GM18861 (cell line): ENCODE measurements at regions not wholly inside any gene's neighbourhood (a gene's known extent, or its start where the extent isn't known, plus 50 kb on each side); places are given as distances from the start of the nearest gene placed in this dataset.
"Not testable (repeated sequence)": the region's sequence is repeated elsewhere in the genome, so short reads cannot be mapped to it uniquely, and the experiment has no call there.

ENCODE experiments used
- ATAC-seq: cut with Tn5 transposase; IDR thresholded peaks from one replicate; pipeline ENCODE4 v1.9.1; 2021; ENCODE audit not compliant: unreplicated experiment

DNA sequence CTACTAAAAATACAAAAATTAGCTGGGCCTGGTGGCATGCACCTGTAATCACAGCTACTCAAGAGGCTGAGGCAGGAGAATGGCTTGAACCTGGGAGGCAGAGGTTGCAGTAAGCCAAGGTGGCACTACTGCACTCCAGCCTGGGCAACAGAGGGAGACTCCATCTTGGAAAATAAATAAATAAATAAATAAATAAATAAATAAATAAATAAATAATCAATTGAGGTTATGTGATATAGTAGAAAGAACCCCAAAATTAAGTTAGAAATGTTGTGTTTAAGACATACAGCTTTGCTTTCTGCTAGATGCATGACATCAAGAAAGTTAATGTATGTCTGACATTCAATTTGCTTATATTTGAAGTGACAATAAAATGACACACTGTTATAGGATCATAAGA, 1277.7 kb upstream of the ADGRL2 start:
- not testable (repeated sequence) for ATAC-seq

DNA sequence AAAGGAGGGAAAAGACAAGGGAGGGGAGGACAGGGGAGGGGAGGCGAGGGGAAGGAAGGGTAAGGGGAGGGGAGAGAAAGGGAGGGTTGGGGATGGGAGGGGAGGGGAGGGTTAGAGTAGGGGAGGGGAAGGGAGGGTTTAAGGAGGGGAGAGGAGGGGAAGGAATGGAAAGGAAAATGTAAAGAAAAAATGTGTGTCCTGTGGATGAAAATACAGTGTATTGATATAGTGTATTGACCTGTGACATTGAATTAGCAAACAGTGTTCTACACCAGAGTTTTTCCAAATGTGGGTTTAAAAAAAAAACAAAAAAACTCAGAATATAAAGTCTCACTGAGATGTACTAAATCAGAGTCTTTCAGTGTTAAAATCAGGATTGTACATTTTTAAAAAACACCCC, 1279.8 kb upstream of the ADGRL2 start:
- no peak for ATAC-seq

DNA sequence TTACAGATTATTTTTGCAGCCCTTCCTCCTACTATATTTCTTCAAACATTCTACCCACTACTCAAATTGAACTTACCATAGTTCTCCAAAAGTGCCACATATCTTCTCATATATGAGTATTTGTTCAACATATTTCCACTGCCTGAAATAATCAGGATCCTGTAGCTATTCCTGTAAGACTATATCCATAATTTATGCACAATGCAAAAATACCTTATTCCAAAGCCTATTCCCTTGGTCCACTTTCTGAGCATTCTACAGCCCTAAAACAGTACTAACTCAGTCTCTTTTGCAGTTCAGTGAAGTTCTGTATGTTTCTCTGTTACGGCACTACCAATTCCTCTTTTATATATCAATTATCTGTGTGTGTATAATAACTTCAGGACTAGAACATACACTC, 1283.7 kb upstream of the ADGRL2 start:
- ATAC-seq: no peak

DNA sequence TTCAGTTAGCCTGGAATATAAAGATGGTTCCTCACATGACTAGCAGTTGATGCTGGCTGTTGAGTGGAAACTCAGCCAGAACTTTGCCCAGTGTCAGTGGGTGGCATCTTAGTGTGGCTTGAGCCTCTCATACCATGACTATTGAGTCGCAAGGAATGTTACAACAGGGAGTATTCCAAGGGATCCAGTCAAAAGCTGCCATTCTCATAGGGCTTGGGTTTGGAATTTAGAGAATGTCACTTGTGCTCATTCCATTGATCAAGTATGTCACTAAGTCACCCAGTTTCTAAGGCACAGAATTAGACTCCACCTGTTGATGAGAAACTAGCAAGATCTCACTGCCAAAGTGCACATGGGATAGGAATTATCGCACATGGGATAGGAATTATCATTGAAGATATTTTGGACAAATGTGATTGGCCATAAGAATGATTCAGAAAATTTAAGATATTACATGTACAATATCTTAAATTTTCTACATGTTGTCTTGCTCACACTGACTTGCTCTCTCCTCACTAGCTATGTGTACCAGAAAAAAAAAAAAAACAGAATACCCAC, 1290.7 kb upstream of the ADGRL2 start:
- ATAC-seq: no peak

DNA sequence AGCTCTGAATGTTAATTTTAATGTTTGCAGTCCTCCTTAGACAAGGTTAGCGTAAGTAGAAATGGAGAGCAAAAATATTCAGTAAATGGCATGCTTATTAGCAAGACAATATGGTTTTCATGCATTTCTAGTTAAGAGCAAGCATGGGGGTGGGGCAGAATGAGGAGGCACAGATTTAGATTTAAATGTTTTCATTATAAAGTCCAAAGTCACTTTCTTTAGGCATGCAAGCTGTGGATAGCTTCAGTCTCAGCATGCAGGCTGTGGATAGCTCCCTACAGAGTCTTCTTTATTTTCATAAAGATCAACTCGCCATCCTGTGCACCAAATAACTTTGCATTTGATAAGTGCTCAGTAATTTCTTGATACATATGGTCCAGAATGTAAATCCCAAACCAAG, 1294.5 kb upstream of the ADGRL2 start:
- ATAC-seq: no peak

DNA sequence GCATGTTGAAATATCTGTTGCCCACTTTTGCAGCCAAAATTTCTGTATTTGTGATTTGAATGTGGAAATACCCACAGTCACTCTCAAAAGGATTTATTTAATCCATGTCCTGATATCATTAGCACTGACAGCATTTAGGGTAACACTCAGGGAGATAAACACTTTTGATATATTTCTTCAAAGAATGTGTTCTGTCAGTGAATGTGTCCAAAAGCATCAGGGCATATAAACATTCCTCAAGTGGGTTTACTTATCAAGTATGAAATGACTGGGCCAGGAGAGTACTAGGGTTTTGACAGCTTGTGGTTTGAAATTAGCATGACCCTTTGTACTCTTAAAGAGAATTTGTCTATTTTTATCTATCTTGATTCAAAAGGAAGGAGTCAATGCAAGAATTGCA, 1302.1 kb upstream of the ADGRL2 start:
- no peak for ATAC-seq

DNA sequence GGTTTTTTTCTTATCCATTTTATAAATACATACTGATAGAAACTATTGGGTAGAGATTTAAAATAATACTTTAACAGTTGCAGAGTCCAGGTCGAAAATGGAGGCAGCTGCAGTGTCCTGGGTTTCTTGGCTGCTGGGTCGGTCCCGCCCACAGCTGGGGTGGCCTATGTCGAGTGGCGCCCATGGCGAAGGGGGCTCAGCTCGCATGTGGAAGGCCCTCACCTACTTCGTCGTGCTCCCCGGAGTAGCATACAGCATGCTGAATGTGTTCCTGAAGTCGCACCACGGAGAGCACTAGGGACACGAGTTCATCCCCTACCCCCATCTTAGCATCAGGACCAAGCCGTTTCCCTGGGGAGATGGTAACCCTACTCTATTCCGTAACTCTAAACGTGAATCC, 1304.9 kb upstream of the ADGRL2 start:
- ATAC-seq: no peak

DNA sequence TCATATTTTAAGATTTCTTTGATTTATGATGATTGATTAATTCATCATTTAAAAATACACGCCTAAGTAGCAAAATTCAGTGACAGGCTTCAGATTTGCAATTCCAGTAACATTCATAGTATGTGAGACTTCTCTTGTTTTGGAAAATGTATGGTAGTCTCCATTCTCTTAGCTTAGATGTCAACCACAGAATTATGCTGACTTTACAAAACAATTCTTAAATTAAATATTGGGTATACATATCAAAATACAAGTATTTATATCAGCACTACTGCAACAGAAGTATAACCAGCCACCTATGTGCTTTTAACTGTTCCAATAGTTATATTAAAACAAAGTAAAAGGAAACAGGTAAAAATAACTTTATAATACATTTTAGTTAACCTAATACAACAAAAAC, 1328.6 kb upstream of the ADGRL2 start:
- no peak for ATAC-seq

DNA sequence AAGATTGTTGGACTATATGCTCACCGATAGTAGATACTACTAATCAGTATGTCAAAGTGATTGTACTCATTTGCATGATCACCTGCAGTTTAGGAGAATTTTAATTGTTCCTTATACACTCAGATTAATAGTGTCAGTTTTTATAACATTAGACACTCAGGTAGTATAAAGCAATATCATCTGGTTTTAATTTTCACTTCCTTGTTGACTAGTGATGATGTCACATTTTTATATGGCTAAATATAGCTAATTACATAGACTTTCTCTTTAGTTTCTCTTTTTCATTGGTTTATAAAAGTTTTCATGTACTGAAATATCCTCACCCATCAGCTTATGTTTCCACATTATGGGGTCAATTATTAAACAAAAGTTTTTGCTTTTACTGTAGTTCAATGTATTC, 1332.4 kb upstream of the ADGRL2 start:
- ATAC-seq: no peak

DNA sequence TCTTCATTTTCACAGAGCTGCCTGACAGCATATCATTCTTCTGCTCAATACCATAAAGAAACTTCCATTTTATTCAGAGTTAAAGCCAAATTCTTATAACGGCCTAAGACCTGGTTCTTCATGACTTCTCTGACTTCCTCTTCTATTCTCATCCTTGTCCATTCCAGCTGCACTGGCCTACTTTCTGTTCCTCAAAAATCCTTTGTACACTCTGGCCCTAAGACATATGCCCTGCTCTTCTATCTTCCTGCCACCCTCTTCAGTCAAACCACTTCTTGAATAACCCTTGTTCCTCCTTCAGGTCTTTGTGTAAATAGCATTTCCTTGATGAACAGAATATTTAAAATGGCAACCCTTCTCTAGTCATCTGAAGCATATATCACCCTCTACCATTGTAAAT, 1338.7 kb upstream of the ADGRL2 start:
- ATAC-seq: no peak

DNA sequence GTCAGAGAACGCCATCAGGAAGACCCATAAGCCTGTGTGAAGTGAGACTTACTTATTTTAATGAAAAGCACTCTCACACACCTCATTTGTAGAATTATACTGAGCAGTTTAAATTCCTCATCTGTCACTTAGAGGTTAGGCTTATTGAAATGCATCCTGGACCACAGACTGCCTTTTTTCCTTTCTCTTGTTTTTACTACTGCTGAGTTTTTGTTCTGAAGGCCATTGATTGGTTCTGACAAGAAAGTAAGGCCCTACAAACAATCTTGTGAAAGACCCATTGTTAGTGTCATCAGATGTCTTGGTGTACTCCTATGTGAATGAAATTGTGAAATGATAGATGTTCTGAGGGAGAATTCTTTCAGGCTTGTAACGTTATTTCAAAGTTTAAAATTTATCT, 1343.3 kb upstream of the ADGRL2 start:
- no peak for ATAC-seq

DNA sequence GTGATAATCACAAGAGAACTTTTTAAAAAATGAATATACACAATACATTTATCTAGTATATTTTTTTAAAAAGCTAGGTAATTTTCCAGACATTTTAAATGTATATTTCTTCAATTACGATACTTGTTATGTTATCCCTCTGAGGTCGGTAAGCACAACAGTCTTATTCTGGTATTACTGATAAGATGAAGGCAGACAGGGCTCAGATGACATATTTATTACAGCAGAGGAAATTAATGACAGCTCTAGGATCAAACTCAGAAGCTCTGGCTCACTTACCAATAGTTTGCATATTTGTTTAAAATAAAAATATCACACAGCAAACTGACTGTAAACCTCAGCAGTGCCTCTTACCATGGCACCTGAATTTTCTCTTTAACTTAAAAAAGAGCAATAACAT, 1347.0 kb upstream of the ADGRL2 start:
- ATAC-seq: no peak

DNA sequence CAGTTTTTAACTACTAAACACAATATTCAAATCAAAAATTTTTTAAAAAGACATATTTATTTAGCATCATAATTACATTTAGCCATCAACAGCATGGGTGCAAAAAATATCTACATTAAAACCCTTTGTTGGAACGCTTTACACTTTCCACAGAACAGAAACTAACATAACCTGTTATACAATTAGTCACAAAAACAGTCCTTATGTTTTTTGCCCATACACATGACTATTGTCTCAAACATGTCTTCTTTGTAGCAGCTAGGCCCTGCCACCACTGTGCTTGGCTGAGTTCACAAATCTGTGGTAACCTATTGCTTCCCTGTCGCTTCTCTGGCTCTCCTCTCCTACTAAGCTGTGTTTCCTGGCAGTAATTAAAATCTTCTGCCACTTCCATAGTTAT, 1350.0 kb upstream of the ADGRL2 start:
- ATAC-seq: no peak

DNA sequence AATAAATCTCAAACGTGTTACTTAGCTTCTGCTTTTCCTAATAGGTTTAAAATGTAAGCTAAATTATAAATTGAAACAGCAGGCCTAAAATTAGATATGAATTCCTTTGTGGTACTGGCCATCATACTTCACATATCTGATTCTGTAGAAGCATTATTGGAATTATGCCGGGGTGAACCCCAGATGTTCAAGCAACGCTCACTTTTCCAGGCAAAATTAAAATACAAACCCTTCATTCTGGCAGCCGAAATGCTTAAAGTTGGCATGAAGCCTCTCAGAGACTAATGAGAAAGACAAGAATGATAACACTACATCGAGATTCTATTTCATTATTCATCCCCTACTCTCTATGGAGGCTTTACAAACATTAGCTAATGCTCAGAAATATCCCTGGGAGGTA, 1352.7 kb upstream of the ADGRL2 start:
- no peak for ATAC-seq

DNA sequence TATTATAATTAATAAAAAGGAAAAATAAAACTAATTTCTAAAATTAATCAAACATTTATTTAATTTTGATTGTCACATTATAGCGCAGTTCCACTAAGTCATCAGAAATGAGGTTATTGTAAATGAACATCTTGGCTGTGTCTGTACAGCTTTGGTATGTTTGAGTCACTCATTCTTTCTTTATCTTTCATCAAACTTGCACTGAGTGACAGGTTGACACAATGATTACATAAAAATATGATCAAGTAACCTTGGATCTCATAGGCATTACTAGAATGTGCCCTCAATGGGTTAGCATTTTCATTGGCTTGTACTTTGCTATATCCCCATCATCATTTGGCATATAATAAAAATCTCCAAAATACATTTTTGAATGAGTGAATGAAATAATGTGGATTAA, 1353.2 kb upstream of the ADGRL2 start:
- ATAC-seq: no peak

DNA sequence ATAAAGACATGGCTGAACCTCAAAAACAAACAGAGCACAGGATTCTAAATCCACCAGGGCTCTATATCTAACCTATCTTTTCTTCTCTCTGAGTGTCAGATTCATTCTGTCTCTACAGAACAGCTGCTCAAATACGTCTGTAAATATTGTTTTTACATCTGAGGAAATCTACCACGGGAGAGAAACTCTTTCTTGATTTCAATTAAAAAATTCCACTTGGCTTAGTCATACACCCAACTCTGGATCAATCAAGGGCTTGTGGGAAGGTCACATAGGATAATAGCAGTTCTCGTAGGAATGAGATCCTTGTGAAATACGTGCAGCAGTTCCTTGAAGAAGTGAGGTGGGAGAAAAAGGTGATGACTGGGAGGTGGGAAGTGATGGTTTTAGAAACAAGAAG, 1355.7 kb upstream of the ADGRL2 start:
- no peak for ATAC-seq

DNA sequence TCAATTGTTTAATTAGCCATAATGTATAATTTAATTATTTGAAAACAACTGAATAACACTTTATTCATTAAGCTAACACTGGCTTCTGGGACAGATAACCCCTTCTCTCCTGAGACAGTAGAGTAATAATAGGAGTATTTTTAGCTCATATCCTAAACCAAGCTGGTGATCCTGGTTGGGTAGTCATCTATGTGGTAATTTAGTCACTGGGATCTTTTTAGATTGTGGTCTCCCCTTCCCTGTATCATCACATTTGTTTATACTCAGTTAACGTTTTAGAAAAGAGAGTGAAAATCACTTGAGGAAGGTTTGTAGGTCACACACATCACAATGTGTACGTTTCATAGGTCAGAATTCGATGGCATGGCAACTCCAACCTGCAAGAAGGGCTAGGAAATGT, 1356.6 kb upstream of the ADGRL2 start:
- no peak for ATAC-seq

DNA sequence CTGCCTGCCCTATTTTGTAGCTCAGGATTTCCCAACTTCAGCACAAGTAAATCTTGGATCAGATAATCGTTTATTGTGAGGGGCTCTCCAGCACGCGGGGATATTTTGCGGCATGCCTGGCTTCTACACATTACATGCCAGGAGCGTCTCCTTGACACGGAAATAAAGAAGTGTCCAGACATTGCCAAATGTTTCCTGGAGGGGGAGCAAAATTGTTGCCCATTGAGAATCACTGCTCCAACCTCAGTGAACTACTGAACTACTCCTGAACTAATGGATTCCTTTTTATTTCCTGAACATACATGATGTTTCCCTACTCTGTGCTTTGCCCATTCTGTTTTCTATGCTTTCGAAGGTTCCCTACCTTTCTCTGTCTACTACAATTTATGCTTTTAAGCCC, 1359.1 kb upstream of the ADGRL2 start:
- ATAC-seq: no peak

DNA sequence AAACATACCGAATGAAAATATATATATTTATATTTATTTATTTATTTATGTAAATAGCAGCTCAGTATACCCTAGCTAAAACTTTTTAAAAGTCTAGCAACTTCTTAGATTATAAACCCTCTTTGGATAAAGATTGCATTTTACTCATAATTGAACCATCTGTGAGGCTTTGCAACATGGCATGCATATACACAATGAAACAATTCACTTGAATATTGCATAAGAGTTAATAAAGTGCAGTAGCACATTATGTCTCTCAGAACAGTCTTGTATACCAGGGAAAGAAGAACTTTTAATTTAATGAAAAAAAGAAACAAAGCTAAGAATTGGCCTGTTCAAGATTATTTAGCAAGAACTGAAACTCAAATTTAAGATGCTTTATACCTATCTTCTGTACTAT, 1363.9 kb upstream of the ADGRL2 start:
- ATAC-seq: no peak

DNA sequence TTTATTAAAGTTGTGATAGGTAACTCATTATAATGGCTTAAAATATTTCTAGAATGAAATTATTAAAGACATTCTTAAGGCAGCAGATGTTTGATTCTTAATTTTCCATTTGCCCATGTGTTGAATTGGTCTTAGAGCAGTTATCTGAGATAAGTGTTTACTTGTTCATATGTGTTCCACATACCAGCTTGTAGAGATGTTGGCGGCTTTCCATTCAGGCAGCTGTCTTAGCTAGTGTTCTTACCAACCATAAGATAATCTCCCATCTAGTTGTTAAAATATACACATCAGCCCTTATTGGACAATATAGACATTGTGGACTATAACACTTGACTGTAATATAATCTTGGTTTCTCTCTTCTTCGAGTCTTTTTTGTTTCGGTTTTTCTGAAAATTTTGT, 1372.9 kb upstream of the ADGRL2 start:
- no peak for ATAC-seq

DNA sequence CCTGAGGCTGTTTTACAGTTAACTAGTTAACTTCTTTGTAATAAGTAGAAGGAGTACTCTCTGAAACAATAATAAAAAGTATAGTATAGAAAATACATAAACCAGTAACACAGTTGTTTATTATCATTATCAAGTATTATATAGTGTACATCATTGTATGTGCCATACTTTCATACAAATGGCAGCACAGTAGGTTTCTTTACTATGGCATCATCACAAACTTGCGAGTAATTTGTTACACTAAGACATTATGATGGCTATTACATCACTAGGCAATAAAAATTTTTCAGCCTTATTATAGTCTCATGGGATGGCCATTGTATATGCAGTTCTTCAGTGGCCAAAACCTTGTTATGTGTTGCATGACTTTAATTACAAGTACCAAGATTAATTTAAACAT, 1376.5 kb upstream of the ADGRL2 start:
- no peak for ATAC-seq

DNA sequence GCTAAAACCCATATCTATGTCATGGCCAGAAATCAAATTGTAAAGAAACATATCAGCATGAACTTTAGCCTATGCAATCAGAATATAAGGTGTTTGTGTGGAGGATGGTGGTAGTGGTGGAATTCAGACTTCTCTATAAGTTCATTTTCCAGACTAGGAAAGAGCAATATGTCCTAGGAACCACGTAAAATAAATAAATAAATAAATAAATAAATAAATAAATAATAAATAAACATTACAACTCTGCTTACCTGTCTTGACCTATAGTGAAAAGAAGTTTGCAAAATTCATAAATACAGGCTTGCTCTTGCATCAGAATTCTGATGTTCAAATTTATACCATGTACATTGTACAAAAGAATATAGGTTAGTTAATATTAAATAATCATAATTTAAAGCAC, 1382.6 kb upstream of the ADGRL2 start:
- no peak for ATAC-seq

DNA sequence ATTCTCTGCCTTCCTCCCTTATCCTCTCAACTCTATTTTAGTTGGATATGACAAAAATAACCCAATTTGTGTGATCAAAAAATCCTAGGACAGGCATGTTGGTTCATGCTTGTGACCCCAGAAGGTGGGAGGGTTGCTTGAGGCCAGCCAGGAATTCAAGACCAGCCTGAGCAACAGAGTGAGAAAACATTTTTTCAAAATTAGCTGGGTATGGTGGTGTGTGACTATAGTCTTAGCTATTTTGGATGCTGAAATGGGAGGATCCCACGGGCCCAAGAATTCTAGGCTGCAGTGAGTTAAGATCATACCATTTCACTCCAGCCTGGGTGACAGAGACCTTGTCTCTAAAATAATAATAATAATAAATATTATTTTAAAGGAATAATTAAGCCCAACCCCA, 1383.1 kb upstream of the ADGRL2 start:
- no peak for ATAC-seq

DNA sequence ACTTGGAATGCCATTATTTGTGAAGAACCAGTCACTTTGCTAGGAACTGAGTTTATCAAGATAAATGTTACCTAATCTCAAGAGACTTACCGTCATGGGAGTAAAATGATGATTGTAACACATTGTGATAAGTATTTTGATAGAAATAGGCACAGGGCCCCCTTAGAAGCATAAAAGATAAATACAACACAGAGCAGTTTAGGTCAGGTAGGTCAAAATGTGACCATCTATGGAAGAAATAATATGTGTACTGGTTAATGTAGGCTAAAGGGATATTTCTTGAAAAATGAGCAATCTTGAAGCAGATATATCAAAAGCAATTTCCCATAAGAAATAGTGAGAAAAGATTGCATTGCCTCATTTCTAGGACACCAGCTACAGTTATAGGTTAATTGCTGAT, 1386.8 kb upstream of the ADGRL2 start:
- ATAC-seq: no peak
